ENCODE measurements at regions not wholly inside any gene's neighbourhood (a gene's known extent, or its start where the extent isn't known, plus 50 kb on each side); places are given as distances from the start of the nearest gene placed in this dataset.
"Not testable (repeated sequence)": the region's sequence is repeated elsewhere in the genome, so short reads cannot be mapped to it uniquely, and the experiment has no call there.

DNA sequence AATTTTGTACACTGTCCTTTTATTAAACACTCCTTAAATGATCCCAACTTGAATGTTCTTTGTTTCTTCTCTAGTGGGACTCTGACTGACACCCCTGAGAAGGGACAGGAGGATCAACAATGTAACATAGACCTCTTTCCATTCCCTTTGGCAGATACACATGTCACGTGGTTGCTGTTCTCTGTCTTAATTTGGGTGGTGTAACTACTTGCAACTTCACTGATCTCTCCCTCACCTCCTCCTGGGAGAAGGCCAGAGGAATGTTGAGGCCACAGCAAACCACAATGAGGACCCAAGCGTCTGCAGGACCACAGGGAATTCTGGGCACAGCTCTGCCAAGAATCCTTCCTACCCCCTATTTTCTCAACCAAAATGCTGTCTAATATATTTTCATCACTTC, 205.6 kb downstream of the RTP5 start:
- TF ChIP-seq CTCF (IDR thresholded peaks at IDR 0.05; ENCODE audit: low read depth, low read length), result no peak
- Histone ChIP-seq H3K36me3 (no peaks in the 10 kb centered on the region), H3K9me3 (ENCODE audit: low read depth) (no peaks in the 10 kb centered on the region), H3K4me3 (no peak overlapping the region), H3K27ac (no peak overlapping the region), H3K27me3 (no peaks in the 10 kb centered on the region), H3K4me1 (ENCODE audit: low read depth) (no peaks in the 10 kb centered on the region)
- peak in 1 of 2 donors; percentile 93 for DNase-seq (ENCODE audit: low read depth in 1 of 2, low spot score in 1 of 2)

- DNase-seq (ENCODE audit: low read depth in 1 of 2, low spot score in 1 of 2), result peak in 1 of 2 donors; percentile 46
- H3K4me1 ChIP-seq (ENCODE audit: low read depth), result no peaks in the 10 kb centered on the region
- no peaks in the 10 kb centered on the region for H3K36me3 ChIP-seq
- H3K9me3 ChIP-seq (ENCODE audit: low read depth), result no peaks in the 10 kb centered on the region
- H3K27me3 ChIP-seq, result no peaks in the 10 kb centered on the region
- no peak overlapping the region for H3K27ac ChIP-seq
- no peak overlapping the region for H3K4me3 ChIP-seq
- no peak for TF ChIP-seq CTCF (IDR thresholded peaks at IDR 0.05; ENCODE audit: low read depth, low read length)
Measured at GRCh38 chr2:242075696-242076095, 206.2 kb downstream of the RTP5 start.

DNA sequence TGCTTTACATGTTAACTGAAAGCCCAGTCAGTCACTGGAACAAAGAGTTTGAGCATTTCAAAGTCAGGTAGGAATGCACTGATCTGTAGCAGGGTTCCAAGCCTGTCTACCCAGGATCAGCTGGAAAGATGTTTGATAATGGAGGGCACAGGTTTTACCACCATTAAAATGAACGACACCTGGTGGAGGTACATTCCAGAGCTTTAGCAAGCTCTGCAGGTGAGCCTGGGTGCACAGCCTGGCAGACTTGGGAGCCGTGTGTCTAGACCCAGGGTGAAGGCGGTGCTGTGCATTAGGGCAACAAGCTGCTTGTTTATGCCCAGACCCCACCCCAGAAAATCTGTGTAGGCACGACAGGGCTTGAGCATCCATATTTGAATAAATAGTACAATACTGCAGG, 206.7 kb downstream of the RTP5 start:
- not testable (repeated sequence) for H3K4me3 ChIP-seq; H3K4me1 ChIP-seq (ENCODE audit: low read depth); H3K27ac ChIP-seq; H3K27me3 ChIP-seq; H3K9me3 ChIP-seq (ENCODE audit: low read depth); H3K36me3 ChIP-seq; DNase-seq (ENCODE audit: low read depth in 1 of 2, low spot score in 1 of 2)

GRCh38 chr2:242078426-242078825, 208.9 kb downstream of the RTP5 start:
- not testable (repeated sequence) for H3K4me3 ChIP-seq; H3K27ac ChIP-seq; H3K9me3 ChIP-seq (ENCODE audit: low read depth); H3K36me3 ChIP-seq; DNase-seq (ENCODE audit: low read depth in 1 of 2, low spot score in 1 of 2); H3K27me3 ChIP-seq; H3K4me1 ChIP-seq (ENCODE audit: low read depth)

DNA sequence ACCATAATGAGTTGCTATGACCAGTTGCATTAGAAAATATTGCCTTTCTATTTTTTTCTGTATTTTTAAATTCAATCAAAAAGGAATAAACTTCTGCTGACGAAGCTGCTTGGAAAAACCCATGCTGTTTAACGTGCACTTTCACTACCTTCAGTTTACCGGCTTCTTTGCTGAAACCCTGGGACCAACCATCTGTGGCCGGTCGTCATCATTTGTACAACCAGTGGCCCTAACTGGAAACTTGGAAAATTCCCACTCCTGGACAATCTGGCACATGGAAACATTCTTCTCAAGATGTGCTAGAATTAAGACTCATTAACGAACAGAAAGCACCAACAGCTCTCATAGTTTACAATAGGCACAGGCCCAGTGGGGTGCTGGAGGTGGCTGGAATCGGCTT, 210.3 kb downstream of the RTP5 start:
- not testable (repeated sequence) for H3K36me3 ChIP-seq; H3K4me1 ChIP-seq (ENCODE audit: low read depth); H3K27ac ChIP-seq; H3K27me3 ChIP-seq; DNase-seq (ENCODE audit: low read depth in 1 of 2, low spot score in 1 of 2); H3K4me3 ChIP-seq; H3K9me3 ChIP-seq (ENCODE audit: low read depth)

GRCh38 chr2:242080575-242081214, 211.2 kb downstream of the RTP5 start:
- H3K27ac ChIP-seq, result not testable (repeated sequence)

DNA sequence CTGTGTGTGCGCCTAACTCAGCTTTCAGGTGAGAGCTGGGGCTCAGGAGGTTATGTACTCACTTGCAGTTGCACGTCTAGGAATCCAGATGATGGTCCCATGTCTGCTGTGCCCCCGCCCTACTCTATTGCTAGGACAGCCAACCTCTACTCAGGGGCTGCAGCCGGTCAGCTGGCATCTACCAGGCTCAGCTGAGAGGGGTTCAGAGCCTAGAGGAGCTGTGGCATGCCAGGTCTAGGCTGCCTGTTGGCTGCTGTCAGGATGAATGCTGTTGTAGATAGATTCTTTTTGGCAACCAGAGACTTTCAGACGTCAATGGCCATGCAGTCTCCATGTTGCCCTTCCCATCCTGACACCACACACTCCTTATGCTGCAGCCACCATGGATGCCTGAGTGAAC, 214.5 kb downstream of the RTP5 start:
- not testable (repeated sequence) for H3K36me3 ChIP-seq; DNase-seq (ENCODE audit: low read depth in 1 of 2, low spot score in 1 of 2); H3K9me3 ChIP-seq (ENCODE audit: low read depth); H3K27ac ChIP-seq; H3K4me3 ChIP-seq; H3K27me3 ChIP-seq; H3K4me1 ChIP-seq (ENCODE audit: low read depth)

More at GRCh38 chr2:242080575-242081214, 211.2 kb downstream of the RTP5 start:
- H3K4me1 ChIP-seq (ENCODE audit: low read depth); H3K36me3 ChIP-seq; H3K27me3 ChIP-seq; DNase-seq (ENCODE audit: low read depth in 1 of 2, low spot score in 1 of 2); H3K9me3 ChIP-seq (ENCODE audit: low read depth); H3K4me3 ChIP-seq: not testable (repeated sequence)

- H3K36me3 ChIP-seq; H3K4me3 ChIP-seq; DNase-seq (ENCODE audit: low read depth in 1 of 2, low spot score in 1 of 2); H3K4me1 ChIP-seq (ENCODE audit: low read depth); H3K27me3 ChIP-seq; H3K27ac ChIP-seq; H3K9me3 ChIP-seq (ENCODE audit: low read depth): not testable (repeated sequence)
Measured at GRCh38 chr2:242085024-242085674, 215.6 kb downstream of the RTP5 start.
